Smooth muscle cell (in vitro differentiated cells): ENCODE measurements at regions not wholly inside any gene's neighbourhood (a gene's known extent, or its start where the extent isn't known, plus 50 kb on each side); places are given as distances from the start of the nearest gene placed in this dataset.
"Not testable (repeated sequence)": the region's sequence is repeated elsewhere in the genome, so short reads cannot be mapped to it uniquely, and the experiment has no call there.

Experiments
- DNase-seq: peaks from one replicate; lab custom pipeline; 2025; ENCODE audit not compliant: unreplicated experiment; lab: John Stamatoyannopoulos, UW
- H2AFZ ChIP-seq: fragments of 200-600 bp; sonication (generic); 2 replicates; pipeline ENCODE4 v1.6.0; 2016; ENCODE audit warnings: antibody characterized with exemption, low read depth, mild to moderate bottlenecking
- H3F3A ChIP-seq: fragments of 200-600 bp; sonication (generic); 2 replicates; pipeline ENCODE4 v1.6.0; 2017; ENCODE audit warnings: antibody characterized with exemption, low read depth
- H3K27ac ChIP-seq: fragments of 200-600 bp; sonication (generic); 2 replicates; pipeline ENCODE4 v1.5.1; 2016; ENCODE audit warnings: low read depth, mild to moderate bottlenecking
- H3K27me3 ChIP-seq: fragments of 200-600 bp; sonication (generic); 2 replicates; pipeline ENCODE4 v1.6.1; 2016; ENCODE audit warnings: low read depth, mild to moderate bottlenecking
- H3K36me3 ChIP-seq: fragments of 200-600 bp; sonication (generic); 2 replicates; pipeline ENCODE4 v1.5.1; 2016; ENCODE audit warnings: low read depth
- H3K4me1 ChIP-seq: fragments of 200-600 bp; sonication (generic); 2 replicates; pipeline ENCODE4 v1.5.1; 2016; ENCODE audit warnings: low read depth
- H3K4me2 ChIP-seq: fragments of 200-600 bp; sonication (generic); 2 replicates; pipeline ENCODE4 v1.6.0; 2016; ENCODE audit warnings: mild to moderate bottlenecking
- H3K4me3 ChIP-seq: fragments of 200-600 bp; sonication (generic); 2 replicates; pipeline ENCODE4 v1.5.1; 2016; ENCODE audit warnings: mild to moderate bottlenecking
- H3K79me2 ChIP-seq: fragments of 200-600 bp; sonication (generic); 2 replicates; pipeline ENCODE4 v1.6.0; 2016; ENCODE audit warnings: low read depth, mild to moderate bottlenecking
- H3K9ac ChIP-seq: fragments of 200-600 bp; sonication (generic); 2 replicates; pipeline ENCODE4 v1.6.0; 2016; ENCODE audit warnings: low read depth
- H3K9me3 ChIP-seq: fragments of 200-600 bp; sonication (generic); replicated peaks from 2 replicates; pipeline ENCODE4 v1.5.1; 2016; ENCODE audit warnings: low read depth
- H4K20me1 ChIP-seq: fragments of 200-600 bp; sonication (generic); 2 replicates; pipeline ENCODE4 v1.6.0; 2016; ENCODE audit warnings: low read depth
- WGBS: methylation state at CpG from one replicate; pipeline ENCODE4 v1.1.7; 2016; ENCODE audit warnings: low lambda C conversion rate; 5-methylcytosine and 5-hydroxymethylcytosine counted together
- TF ChIP-seq, protein P1 (sequence below): fragments of 200-600 bp; sonication (generic); IDR thresholded peaks from 2 replicates; pipeline ENCODE4 v1.5.1; 2017; ENCODE audit warnings: borderline replicate concordance, mild to moderate bottlenecking, antibody characterized with exemption; ENCODE audit not compliant: insufficient read depth, poor library complexity, severe bottlenecking

DNA sequence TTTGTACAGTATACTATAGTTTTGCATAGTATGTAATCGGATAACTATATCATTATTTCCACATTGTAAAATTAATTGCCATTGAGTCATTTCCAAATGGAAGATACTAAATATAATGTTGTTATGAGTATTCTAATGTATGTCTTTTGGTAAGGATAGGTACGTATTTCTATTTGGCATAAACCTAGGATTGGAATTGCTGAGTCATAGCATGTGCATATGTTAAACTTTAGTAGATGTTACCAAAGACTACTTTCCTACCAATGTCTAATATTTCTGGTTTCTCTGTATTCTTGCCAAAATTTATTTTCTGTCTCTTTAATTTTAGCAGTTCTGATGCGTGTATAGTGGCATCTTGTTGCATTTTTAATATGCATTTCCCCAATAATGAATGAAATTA is 825.1 kb upstream of the ARRDC3 start:
- Histone ChIP-seq H2AFZ (no peak overlapping the region), H3K9ac (no peak overlapping the region), H3K4me1 (no peaks in the 10 kb centered on the region), H3F3A (no peaks in the 10 kb centered on the region), H3K27ac (no peak overlapping the region), H3K4me2 (no peak overlapping the region), H3K79me2 (no peaks in the 10 kb centered on the region), H3K9me3 (no peaks in the 10 kb centered on the region), H3K4me3 (no peak overlapping the region), H4K20me1 (no peaks in the 10 kb centered on the region), H3K36me3 (no peaks in the 10 kb centered on the region), H3K27me3 (no peaks in the 10 kb centered on the region)
- TF ChIP-seq, protein P1, sequence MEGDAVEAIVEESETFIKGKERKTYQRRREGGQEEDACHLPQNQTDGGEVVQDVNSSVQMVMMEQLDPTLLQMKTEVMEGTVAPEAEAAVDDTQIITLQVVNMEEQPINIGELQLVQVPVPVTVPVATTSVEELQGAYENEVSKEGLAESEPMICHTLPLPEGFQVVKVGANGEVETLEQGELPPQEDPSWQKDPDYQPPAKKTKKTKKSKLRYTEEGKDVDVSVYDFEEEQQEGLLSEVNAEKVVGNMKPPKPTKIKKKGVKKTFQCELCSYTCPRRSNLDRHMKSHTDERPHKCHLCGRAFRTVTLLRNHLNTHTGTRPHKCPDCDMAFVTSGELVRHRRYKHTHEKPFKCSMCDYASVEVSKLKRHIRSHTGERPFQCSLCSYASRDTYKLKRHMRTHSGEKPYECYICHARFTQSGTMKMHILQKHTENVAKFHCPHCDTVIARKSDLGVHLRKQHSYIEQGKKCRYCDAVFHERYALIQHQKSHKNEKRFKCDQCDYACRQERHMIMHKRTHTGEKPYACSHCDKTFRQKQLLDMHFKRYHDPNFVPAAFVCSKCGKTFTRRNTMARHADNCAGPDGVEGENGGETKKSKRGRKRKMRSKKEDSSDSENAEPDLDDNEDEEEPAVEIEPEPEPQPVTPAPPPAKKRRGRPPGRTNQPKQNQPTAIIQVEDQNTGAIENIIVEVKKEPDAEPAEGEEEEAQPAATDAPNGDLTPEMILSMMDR = no peak
- no peak for DNase-seq
- WGBS = 92% methylated on average over 3 of the region's 3 CpGs

DNA sequence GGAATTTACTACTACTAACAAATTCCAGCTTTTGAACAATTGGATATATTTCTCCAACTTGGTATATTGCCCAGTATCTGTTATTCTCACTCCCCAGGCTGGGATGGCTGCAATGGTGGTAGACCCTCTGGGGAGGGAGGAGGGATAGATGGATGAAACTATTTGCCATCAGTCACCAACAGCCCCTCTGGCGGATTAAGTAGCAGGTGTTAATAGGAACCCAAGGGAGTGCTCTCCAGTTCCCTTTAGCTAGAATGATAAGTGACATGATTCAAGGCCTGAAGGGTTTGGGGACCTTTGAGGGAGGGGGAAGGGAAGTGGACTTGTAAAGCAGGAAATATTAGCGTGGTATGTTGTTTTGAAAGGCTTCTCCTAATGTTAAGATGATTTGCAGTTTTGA is 824.0 kb upstream of the ARRDC3 start:
- no peaks in the 10 kb centered on the region for H3K36me3 ChIP-seq
- no peak overlapping the region for H3K4me3 ChIP-seq
- H2AFZ ChIP-seq = no peak overlapping the region
- H3K4me1 ChIP-seq = no peaks in the 10 kb centered on the region
- H3K9me3 ChIP-seq = no peaks in the 10 kb centered on the region
- H3K4me2 ChIP-seq = no peak overlapping the region
- no peak overlapping the region for H3K27ac ChIP-seq
- TF ChIP-seq, protein P1 = no peak
- H3K9ac ChIP-seq = no peak overlapping the region
- no peak for DNase-seq
- H4K20me1 ChIP-seq = no peaks in the 10 kb centered on the region
- no peaks in the 10 kb centered on the region for H3K27me3 ChIP-seq
- WGBS = 63% methylated on average over 2 of the region's 2 CpGs
- no peaks in the 10 kb centered on the region for H3F3A ChIP-seq
- no peaks in the 10 kb centered on the region for H3K79me2 ChIP-seq

DNA sequence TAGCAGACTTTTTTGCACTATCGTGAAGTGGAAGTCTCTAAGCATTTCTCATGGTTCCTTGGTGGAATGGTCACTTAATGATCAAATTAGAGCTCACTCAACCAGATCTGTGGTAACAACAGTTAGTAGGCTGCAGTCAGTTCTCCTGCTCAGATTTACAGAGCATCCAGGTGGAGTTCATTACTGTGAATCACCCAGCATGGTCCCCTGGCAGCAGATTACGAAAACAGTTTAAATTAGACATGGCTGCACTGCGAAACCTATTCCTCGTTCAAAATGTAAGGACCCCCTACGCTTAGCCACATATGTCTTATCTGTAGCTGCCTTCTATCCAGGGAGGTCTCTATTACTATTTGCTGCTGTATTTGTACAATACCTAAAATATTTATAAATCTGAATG is 823.6 kb upstream of the ARRDC3 start:
- H3K27me3 ChIP-seq = no peaks in the 10 kb centered on the region
- H2AFZ ChIP-seq = no peak overlapping the region
- H3K36me3 ChIP-seq = no peaks in the 10 kb centered on the region
- H3K79me2 ChIP-seq = no peaks in the 10 kb centered on the region
- DNase-seq = no peak
- no peak overlapping the region for H3K27ac ChIP-seq
- H4K20me1 ChIP-seq = no peaks in the 10 kb centered on the region
- no peak overlapping the region for H3K9ac ChIP-seq
- H3K4me2 ChIP-seq = no peak overlapping the region
- no peaks in the 10 kb centered on the region for H3F3A ChIP-seq
- H3K4me3 ChIP-seq = no peak overlapping the region
- no peaks in the 10 kb centered on the region for H3K4me1 ChIP-seq
- no peaks in the 10 kb centered on the region for H3K9me3 ChIP-seq
- TF ChIP-seq, protein P1 = no peak
- WGBS = 93% methylated on average over 5 of the region's 5 CpGs

DNA sequence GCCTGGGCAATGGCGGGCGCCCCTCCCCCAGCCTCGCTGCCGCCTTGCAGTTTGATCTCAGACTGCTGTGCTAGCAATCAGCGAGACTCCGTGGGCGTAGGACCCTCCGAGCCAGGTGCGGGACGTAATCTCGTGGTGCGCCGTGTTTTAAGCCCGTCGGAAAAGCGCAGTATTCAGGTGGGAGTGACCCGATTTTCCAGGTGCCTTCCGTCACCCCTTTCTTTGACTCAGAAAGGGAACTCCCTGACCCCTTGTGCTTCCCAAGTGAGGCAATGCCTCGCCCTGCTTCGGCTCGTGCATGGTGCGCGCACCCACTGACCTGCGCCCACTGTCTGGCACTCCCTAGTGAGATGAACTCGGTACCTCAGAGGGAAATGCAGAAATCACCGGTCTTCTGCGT is 815.9 kb upstream of the ARRDC3 start:
- not testable (repeated sequence) for H2AFZ ChIP-seq, H4K20me1 ChIP-seq, DNase-seq, H3K4me1 ChIP-seq, H3K79me2 ChIP-seq, H3K4me3 ChIP-seq, H3F3A ChIP-seq, H3K27me3 ChIP-seq, H3K9me3 ChIP-seq, H3K4me2 ChIP-seq, H3K27ac ChIP-seq, H3K9ac ChIP-seq, H3K36me3 ChIP-seq
- 89% methylated on average over 23 of the region's 27 CpGs for WGBS
